GM13977 (cell line): ENCODE measurements at regions not wholly inside any gene's neighbourhood (a gene's known extent, or its start where the extent isn't known, plus 50 kb on each side); places are given as distances from the start of the nearest gene placed in this dataset.

Experiments
- DNase-seq: peaks from one replicate; pipeline ENCODE4 v3.0.0; 2012; ENCODE audit warnings: low spot score
- CTCF ChIP-seq: IDR thresholded peaks from 2 replicates; pipeline ENCODE4 v1.5.1; 2012; ENCODE audit warnings: mild to moderate bottlenecking, control low read depth; ENCODE audit not compliant: insufficient read depth; ENCODE audit errors: extremely low read depth, missing control alignments
- in situ Hi-C: fragments of 300-500 bp; cut with MboI; formaldehyde crosslinking; loops from one replicate; pipeline ENCODE4 v1.12.0; 2022; ENCODE audit warnings: low sequenced_read_pairs, low pct_unique_long_range_greater_than_20kb, mixed read lengths, inconsistent platforms; ENCODE audit not compliant: unreplicated experiment

- no peak for DNase-seq
These were observed 121.2 kb downstream of the SLC6A15 start for GRCh38 chr12:84791444-84791843.

GRCh38 chr12:84789184-84789583, 123.4 kb downstream of the SLC6A15 start:
- in situ Hi-C loops = no loop called here
- no peak for TF ChIP-seq CTCF
- DNase-seq = no peak

More at GRCh38 chr12:84791444-84791843, 121.2 kb downstream of the SLC6A15 start:
- TF ChIP-seq CTCF = no peak
- in situ Hi-C loops = no loop called here

GRCh38 chr12:84787253-84787652, 125.3 kb downstream of the SLC6A15 start:
- DNase-seq = no peak
- in situ Hi-C loops = no loop called here
- TF ChIP-seq CTCF = no peak

GRCh38 chr12:84786622-84787021, 126.0 kb downstream of the SLC6A15 start:
- DNase-seq = no peak
- no peak for TF ChIP-seq CTCF
- in situ Hi-C loops = no loop called here

- in situ Hi-C loops = no loop called here
- no peak for TF ChIP-seq CTCF
- no peak for DNase-seq
These were observed 126.6 kb downstream of the SLC6A15 start for GRCh38 chr12:84785951-84786350.

GRCh38 chr12:84785281-84785680, 127.3 kb downstream of the SLC6A15 start:
- in situ Hi-C loops = no loop called here

More at GRCh38 chr12:84785281-84785680, 127.3 kb downstream of the SLC6A15 start:
- no peak for TF ChIP-seq CTCF
- no peak for DNase-seq
